Osteoblast (primary cell): ENCODE measurements at regions not wholly inside any gene's neighbourhood (a gene's known extent, or its start where the extent isn't known, plus 50 kb on each side); places are given as distances from the start of the nearest gene placed in this dataset.
"Not testable (repeated sequence)": the region's sequence is repeated elsewhere in the genome, so short reads cannot be mapped to it uniquely, and the experiment has no call there.

Experiments
- DNase-seq: peaks from one replicate; pipeline ENCODE4 v3.0.0; 2011; ENCODE audit warnings: low spot score, mixed read lengths; ENCODE audit not compliant: insufficient read length; ENCODE audit errors: missing footprints
- H2AFZ ChIP-seq: 2 replicates; pipeline ENCODE4 v1.6.0; 2011; ENCODE audit warnings: mild to moderate bottlenecking, low read length
- H3K27ac ChIP-seq: 2 replicates; pipeline ENCODE4 v1.5.1; 2011; ENCODE audit warnings: mild to moderate bottlenecking, low read depth, low read length, moderate library complexity
- H3K27me3 ChIP-seq: 2 replicates; pipeline ENCODE4 v1.6.0; 2012; ENCODE audit warnings: mild to moderate bottlenecking, control low read depth, inconsistent platforms, low read length, moderate library complexity; ENCODE audit not compliant: insufficient read depth
- H3K36me3 ChIP-seq: 2 replicates; pipeline ENCODE4 v1.5.1; 2011; ENCODE audit warnings: mild to moderate bottlenecking, low read length, control low read depth, moderate library complexity; ENCODE audit not compliant: insufficient read depth
- H3K4me1 ChIP-seq: 2 replicates; pipeline ENCODE4 v1.5.1; 2011; ENCODE audit warnings: mild to moderate bottlenecking, low read length, control low read depth, moderate library complexity; ENCODE audit not compliant: insufficient read depth
- H3K4me2 ChIP-seq: 2 replicates; pipeline ENCODE4 v1.6.0; 2011; ENCODE audit warnings: mild to moderate bottlenecking, low read length; ENCODE audit not compliant: insufficient read depth
- H3K4me3 ChIP-seq: fragments of 200-600 bp; sonication (generic); 3 replicates; pipeline ENCODE4 v1.5.1; 2012; ENCODE audit warnings: mild to moderate bottlenecking, low read length, inconsistent platforms; ENCODE audit not compliant: insufficient read depth
- H3K79me2 ChIP-seq: 2 replicates; pipeline ENCODE4 v1.6.0; 2012; ENCODE audit warnings: mild to moderate bottlenecking, low read length, control low read depth, inconsistent platforms; ENCODE audit not compliant: insufficient read depth
- H3K9me3 ChIP-seq: 2 replicates; pipeline ENCODE4 v1.5.1; 2011; ENCODE audit warnings: low read depth, low read length, control low read depth
- H4K20me1 ChIP-seq: 2 replicates; pipeline ENCODE4 v1.6.0; 2012; ENCODE audit warnings: mild to moderate bottlenecking, low read length, control low read depth; ENCODE audit not compliant: insufficient read depth
- TF ChIP-seq, protein P1 (sequence below): IDR thresholded peaks from 2 replicates; pipeline ENCODE4 v1.5.1; 2011; ENCODE audit warnings: mild to moderate bottlenecking, low read depth, low read length, moderate library complexity; ENCODE audit errors: extremely low read depth

DNA sequence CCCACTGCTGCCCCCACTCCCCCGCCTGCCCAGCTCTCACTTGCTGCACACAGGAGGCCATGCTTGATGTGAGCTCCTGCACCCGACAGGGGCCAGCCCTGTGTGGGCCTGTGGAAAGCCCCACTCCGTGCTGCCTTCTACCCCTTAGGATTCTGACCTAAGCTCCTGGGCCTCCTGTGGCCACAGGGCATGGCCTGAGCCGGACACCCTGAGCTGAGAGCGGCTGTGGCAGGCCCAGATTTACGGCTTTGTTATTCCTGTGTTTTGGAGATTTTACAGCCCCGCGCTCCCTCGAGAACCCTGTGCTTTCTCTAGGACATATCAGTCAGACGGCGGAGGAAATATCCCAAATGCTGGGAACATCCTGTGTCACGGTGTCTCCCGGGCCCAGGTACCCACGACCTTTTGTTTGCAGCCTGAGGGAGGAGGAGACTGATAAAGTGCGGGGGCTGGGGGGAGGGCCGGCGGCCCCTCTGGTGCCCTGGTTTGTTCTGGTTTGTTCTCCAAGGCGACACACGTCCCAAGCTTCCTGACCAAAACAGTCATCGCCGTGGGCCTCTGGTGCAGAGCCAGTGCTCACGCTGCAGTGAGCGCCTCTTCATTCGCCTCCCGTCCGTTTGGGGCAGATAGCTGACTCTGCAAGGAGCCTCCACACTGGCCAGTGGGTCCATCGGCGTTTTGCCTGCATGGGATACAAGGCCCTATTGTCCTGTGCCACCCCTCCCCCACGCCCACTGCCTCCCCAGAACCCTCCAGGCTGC is 363.4 kb downstream of the C16orf95 start:
- Histone ChIP-seq H3K4me3 (no peak overlapping the region), H3K9me3 (no peaks in the 10 kb centered on the region), H3K4me2 (no peak overlapping the region), H3K27me3 (no peaks in the 10 kb centered on the region), H4K20me1 (no peaks in the 10 kb centered on the region), H3K27ac (no peak overlapping the region), H3K36me3 (no peaks in the 10 kb centered on the region), H2AFZ (peak overlapping the region; percentile 47), H3K4me1 (peaks cover 28% of the 10 kb centered on the region), H3K79me2 (no peaks in the 10 kb centered on the region)
- DNase-seq = peak; percentile 55
- TF ChIP-seq, protein P1, sequence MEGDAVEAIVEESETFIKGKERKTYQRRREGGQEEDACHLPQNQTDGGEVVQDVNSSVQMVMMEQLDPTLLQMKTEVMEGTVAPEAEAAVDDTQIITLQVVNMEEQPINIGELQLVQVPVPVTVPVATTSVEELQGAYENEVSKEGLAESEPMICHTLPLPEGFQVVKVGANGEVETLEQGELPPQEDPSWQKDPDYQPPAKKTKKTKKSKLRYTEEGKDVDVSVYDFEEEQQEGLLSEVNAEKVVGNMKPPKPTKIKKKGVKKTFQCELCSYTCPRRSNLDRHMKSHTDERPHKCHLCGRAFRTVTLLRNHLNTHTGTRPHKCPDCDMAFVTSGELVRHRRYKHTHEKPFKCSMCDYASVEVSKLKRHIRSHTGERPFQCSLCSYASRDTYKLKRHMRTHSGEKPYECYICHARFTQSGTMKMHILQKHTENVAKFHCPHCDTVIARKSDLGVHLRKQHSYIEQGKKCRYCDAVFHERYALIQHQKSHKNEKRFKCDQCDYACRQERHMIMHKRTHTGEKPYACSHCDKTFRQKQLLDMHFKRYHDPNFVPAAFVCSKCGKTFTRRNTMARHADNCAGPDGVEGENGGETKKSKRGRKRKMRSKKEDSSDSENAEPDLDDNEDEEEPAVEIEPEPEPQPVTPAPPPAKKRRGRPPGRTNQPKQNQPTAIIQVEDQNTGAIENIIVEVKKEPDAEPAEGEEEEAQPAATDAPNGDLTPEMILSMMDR = no peak

DNA sequence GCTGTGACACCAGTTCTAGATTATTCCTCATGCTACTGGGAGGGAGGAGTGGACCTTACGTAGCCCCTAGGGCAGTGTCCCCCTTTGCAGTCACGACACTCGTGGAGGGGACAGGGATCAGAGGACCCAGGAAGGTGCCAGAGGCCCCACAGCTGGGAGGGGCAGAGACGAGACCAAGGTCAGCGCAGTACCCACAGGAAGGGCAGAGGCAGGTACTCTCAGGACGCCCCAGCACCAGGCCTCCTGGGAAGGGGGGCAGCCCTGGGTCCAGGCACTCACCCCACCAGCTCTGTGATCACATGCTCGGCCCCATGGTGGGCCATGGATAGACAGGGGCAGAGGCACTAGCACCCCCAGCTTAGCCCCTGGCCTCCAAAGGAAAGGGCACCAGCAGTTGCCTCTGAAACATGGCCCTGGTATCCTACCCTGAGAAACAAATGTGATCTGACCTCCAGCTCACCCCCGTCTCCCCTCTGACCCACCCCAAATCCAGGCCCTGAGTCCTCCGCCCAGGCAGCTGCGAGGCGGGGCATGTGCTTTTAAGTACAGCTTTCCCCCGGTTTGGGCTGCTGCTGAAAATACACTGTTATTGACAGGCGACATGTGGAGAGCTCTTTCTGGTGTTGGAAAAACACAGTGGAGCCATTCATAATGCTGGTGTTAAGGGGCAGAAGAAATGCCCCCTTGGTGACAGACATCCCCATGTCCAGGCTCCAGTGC is 361.9 kb downstream of the C16orf95 start:
- no peak overlapping the region for H3K4me2 ChIP-seq
- H4K20me1 ChIP-seq = no peaks in the 10 kb centered on the region
- peaks cover 27% of the 10 kb centered on the region for H3K4me1 ChIP-seq
- no peak overlapping the region for H3K4me3 ChIP-seq
- peak; percentile 51 for DNase-seq
- no peak overlapping the region for H3K27ac ChIP-seq
- no peaks in the 10 kb centered on the region for H3K9me3 ChIP-seq
- H3K79me2 ChIP-seq = no peaks in the 10 kb centered on the region
- H3K36me3 ChIP-seq = no peaks in the 10 kb centered on the region
- H2AFZ ChIP-seq = no peak overlapping the region
- H3K27me3 ChIP-seq = no peaks in the 10 kb centered on the region
- TF ChIP-seq, protein P1 = no peak

DNA sequence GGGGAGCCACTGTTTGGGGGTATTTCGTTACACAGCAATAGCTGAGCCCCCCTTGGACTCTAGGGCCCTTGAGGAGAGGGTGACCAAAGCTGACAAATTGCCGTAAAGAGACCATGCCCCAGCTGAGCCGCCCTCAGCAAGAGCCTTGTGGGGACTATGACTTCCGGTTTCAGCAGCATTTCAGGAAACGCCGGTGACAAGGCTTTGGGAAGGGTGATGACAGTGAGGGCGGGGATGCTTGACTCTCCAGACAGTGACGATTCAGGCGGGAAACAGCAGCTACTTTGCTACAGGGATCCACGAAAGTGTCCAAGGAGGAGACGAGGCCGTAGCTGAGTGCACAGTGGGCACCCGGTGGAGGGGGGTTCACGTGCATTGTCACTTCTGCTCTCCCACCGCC is 360.8 kb downstream of the C16orf95 start:
- H3K36me3 ChIP-seq = no peaks in the 10 kb centered on the region
- H3K9me3 ChIP-seq = no peaks in the 10 kb centered on the region
- no peak overlapping the region for H3K27ac ChIP-seq
- H3K27me3 ChIP-seq = no peaks in the 10 kb centered on the region
- TF ChIP-seq, protein P1 = no peak
- H2AFZ ChIP-seq = no peak overlapping the region
- H3K4me1 ChIP-seq = peaks cover 18% of the 10 kb centered on the region
- H3K4me2 ChIP-seq = no peak overlapping the region
- no peaks in the 10 kb centered on the region for H3K79me2 ChIP-seq
- DNase-seq = peak; percentile 1
- H4K20me1 ChIP-seq = no peaks in the 10 kb centered on the region
- no peak overlapping the region for H3K4me3 ChIP-seq

DNA sequence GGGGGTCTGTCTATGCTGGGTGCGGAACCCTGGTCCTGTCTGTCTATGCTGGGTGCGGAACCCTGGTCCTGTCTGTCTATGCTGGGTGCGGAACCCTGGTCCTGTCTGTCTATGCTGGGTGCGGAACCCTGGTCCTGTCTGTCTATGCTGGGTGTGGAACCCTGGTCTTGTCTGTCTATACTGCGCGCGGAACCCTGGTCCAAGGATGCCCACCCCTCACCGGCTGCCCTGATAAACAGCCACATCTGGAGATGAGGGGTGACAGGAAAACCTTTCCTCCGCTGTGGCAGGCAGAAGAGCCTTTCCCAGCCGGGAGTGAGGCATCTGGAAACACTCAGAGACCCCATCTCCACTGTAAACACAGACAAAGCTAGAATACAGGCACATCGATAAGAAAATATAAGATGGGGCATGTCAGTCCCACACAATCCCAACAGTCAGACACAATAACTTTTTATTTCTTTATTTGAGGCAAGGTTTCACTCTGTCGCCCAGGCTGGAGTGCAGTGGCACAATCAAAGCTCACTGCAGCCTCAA is 359.5 kb downstream of the C16orf95 start:
- H3K27ac ChIP-seq, H2AFZ ChIP-seq, H3K79me2 ChIP-seq, H3K9me3 ChIP-seq, H3K27me3 ChIP-seq, H4K20me1 ChIP-seq, H3K4me3 ChIP-seq, H3K4me2 ChIP-seq, H3K36me3 ChIP-seq, H3K4me1 ChIP-seq: not testable (repeated sequence)
- DNase-seq = peak; percentile 49
